HG03280 (cell line): ENCODE measurements at regions not wholly inside any gene's neighbourhood (a gene's known extent, or its start where the extent isn't known, plus 50 kb on each side); places are given as distances from the start of the nearest gene placed in this dataset.
"Not testable (repeated sequence)": the region's sequence is repeated elsewhere in the genome, so short reads cannot be mapped to it uniquely, and the experiment has no call there.

Source experiments
- ATAC-seq: cut with Tn5 transposase; IDR thresholded peaks from one replicate; pipeline ENCODE4 v1.9.1; 2021; ENCODE audit warnings: mild to moderate bottlenecking, moderate library complexity; ENCODE audit not compliant: unreplicated experiment

- no peak for ATAC-seq
Measured at GRCh38 chr18:78873926-78874500, 105.6 kb upstream of the SALL3 start.

- ATAC-seq: no peak
Measured at GRCh38 chr18:78875016-78875777, 104.4 kb upstream of the SALL3 start.

DNA sequence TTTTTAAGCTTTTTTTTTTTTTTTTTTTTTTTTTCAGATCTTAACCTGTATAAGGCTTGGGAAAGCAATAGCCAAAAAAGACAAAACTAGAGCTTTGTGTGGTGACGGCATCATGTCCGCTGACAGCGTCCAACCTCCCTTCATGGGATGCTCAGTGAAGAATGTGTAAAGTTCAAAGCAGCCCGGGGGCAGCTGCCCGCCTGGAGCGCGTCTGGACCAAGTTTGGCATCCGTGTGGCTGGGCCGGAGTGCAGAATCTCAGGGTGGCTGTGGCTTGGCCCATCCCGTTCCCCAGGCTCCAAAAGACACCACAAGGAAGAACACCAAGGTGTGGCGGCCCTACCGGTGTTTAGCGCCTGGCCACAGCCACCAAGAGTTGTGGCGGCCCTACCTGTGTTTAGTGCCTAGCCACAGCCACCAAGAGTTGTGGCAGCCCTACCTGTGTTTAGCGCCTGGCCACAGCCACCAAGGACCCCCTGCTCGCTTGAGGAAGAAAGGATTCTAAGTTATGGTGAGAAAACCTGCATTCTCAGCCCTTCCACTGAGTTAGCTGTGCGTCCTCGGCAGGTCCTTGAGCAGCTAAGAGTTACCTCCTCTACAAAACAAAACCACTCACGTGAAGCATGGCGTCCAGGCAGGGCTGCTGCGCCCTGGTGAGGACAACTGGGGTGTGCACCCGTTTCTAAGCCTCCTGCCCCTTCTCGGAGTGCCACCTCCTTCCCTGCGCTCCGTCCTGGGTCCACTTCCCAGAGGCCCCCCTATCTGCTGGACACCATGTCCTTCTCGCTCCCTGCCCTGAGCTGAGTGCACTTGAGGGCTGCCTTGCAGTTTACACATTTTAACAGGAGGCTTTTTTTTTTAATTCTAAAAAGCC is 103.6 kb upstream of the SALL3 start:
- no peak for ATAC-seq

DNA sequence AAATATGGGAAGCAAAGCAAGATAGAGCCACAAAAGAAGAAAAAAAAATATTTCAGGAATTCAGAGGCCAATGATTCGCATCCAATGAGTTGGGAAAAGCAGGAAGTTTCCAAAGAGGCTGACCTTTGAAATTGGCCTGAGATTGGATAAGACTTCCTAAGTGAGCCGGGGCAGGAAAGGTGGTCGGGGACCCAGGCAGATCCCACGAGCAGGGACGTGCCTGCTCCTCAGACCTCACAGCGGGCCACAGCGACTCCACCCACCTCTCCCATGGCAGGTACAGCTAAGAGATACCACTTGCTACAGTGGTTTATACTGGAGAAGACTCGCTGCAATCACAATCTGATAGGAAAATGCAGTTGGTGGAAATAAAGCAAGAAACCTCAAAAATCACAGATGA is 102.8 kb upstream of the SALL3 start:
- no peak for ATAC-seq

DNA sequence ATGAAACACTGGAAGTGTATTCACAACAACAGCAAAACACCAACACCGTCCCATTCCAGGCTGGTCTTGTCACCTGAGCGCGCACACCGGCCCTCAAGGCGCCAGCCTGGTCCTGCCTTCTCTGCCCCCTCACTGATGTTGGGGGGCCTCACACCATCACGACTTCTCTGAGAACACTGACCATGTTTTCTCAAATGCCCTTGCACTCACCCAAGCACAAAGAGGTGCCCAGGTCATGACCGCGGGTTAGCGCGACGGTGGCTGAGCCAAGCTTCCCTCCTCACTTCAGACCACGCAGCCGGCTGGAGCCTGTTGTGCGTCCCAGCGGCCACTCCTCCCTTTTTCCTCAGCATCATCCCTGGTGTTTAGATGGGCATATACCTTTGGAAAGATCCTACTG is 101.3 kb upstream of the SALL3 start:
- ATAC-seq: no peak

GRCh38 chr18:78879072-78879883 is 100.3 kb upstream of the SALL3 start:
- not testable (repeated sequence) for ATAC-seq

- no peak for ATAC-seq
Measured at GRCh38 chr18:78882585-78882984, 97.0 kb upstream of the SALL3 start.

- ATAC-seq: no peak
Measured at GRCh38 chr18:78883501-78883900, 96.1 kb upstream of the SALL3 start.

DNA sequence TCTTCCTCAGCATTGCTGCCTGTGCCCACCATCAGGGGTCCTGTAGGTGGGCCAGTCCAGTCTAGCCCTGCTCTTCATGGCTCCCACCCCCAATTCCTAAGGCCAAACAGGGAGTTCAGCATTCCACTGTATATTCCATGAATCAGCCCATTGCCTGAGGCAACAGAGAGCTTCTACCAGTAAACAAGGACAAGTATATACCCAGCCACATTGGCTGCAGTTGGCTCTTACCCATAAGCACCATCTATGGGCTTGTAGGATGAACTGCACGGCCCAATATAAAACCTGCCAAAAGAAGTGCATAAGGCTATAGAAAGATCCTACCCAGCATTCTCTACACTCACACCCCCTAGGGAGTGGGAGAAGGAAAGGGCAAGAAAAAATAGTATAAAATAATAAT is 95.1 kb upstream of the SALL3 start:
- no peak for ATAC-seq

GRCh38 chr18:78889250-78889649 is 90.4 kb upstream of the SALL3 start:
- no peak for ATAC-seq

GRCh38 chr18:78890388-78890787 is 89.2 kb upstream of the SALL3 start:
- no peak for ATAC-seq

GRCh38 chr18:78891185-78891762 is 88.3 kb upstream of the SALL3 start:
- no peak for ATAC-seq

DNA sequence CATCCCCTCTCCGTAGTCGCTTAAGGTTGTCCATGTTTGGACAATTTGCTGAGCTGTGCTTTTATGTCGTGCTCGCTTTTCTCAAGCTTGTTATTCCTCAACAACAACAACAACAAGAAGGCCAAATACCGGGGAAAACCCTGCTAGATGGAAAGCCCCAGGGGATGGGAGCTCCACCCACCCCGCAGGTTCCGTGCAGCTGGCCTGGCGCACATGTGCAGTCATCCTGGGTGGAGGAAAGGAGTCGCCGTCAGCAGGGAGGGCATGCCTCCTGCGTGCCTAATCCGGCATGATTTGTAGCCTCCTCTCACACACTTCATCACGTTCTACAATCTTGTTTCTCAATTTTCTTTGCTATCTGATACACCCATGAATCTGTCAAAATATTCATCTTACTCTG is 87.4 kb upstream of the SALL3 start:
- no peak for ATAC-seq

GRCh38 chr18:78892721-78893120 is 86.9 kb upstream of the SALL3 start:
- ATAC-seq: no peak

- no peak for ATAC-seq
Measured at GRCh38 chr18:78893281-78894032, 86.2 kb upstream of the SALL3 start.

DNA sequence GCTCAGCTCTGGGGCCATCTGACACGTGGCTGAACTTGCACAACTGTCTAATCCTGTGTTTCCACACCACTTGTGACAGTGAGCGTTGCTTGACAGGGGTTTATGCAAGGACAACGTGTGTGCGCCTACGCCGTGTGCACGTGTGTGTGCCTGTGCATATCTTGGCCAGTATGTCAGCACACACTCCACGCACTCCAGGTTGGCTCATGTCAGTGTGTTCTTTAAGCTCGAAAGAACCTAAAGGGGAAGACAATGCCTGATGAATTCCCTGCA is 85.6 kb upstream of the SALL3 start:
- ATAC-seq: no peak

DNA sequence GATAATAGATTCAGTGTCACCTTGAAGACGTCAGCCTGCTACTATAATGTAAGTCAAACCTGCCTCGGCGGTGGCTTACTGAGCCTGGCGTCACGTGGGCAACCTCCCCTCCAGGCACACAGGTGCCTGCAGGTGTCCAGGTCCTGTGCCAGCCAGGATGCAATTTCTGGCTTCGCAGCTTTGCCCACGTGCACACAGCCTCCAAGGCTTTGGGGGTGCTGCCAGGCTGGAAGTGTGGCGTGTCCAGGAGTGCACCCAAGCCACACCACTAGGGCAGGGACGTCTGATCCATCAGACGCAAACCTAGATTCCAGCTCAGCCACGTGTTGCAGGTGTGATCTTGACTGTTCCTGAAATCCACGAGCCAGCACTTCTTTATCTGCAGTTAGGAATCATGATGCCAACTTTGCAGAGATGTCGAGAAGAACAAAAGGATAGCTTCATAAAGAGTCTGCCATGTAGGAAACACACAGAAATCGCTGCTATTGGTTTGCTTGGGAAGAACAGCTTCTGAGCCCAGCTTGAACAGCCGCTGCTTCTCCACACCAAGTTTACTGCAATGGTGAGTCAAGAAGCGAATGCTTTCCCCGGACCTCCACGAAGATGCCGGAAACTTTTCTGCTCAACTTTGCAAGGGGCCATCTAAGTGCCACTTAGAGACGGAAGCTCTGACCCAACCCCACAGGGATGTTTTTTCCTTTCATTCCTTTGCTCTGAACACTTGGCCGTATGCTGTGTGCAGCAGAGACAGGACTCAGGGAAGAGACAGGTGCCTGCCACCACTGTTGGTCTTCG is 84.2 kb upstream of the SALL3 start:
- ATAC-seq: no peak

DNA sequence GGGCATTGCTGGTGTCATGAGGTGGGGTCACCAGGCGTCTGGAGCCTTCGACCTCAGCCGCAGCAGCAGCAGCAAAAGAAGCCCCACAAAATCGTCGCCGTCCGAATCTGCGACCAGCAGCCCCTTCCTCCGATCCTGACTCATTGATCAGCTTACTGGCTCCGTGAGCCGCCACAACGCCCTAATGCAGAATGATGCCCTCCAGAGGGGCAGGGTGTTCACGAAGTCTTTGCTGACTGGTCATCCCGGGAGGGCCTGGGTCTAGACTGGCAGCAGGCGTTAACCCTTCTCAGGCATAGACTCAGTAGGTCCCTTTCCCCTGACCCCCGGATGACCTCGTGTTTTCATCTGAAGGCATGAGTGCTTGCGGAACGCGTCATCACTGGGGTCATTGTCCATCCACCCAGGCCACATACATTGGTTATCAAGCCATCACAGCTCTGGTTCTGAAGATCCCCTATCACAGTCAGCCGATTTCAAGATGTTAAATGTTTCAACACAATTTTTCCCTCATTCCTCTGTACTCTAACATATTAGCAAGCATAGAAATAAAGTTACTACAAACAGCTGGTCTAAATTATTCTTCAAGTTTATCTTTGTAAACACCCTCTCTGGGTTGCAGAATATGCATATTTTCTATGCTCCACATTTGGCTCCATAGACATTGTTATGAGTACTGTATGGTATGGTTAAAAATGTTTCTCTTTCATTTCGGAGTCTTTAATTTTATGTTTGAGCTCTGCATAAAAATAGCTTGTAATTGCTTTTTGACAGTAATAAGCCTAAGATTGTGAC is 83.3 kb upstream of the SALL3 start:
- no peak for ATAC-seq

- ATAC-seq: no peak
Measured at GRCh38 chr18:78898066-78898465, 81.6 kb upstream of the SALL3 start.
